Osteocyte (in vitro differentiated cells): ENCODE measurements at regions not wholly inside any gene's neighbourhood (a gene's known extent, or its start where the extent isn't known, plus 50 kb on each side); places are given as distances from the start of the nearest gene placed in this dataset.

ENCODE experiments used
- DNase-seq: peaks from one replicate; pipeline ENCODE4 v3.0.0; 2021; ENCODE audit warnings: mixed read lengths; ENCODE audit not compliant: unreplicated experiment; ENCODE audit errors: extremely low spot score
- H3K27ac Mint-ChIP-seq: one replicate; pipeline ENCODE4 v1.8.0; 2021; ENCODE audit warnings: mild to moderate bottlenecking, mixed read lengths; ENCODE audit not compliant: unreplicated experiment
- H3K27me3 Mint-ChIP-seq: one replicate; pipeline ENCODE4 v1.8.0; 2021; ENCODE audit warnings: mixed read lengths; ENCODE audit not compliant: unreplicated experiment
- H3K36me3 Mint-ChIP-seq: one replicate; pipeline ENCODE4 v1.8.0; 2021; ENCODE audit warnings: mixed read lengths; ENCODE audit not compliant: unreplicated experiment
- H3K4me1 Mint-ChIP-seq: one replicate; pipeline ENCODE4 v1.8.0; 2021; ENCODE audit warnings: mixed read lengths; ENCODE audit not compliant: unreplicated experiment
- H3K4me3 Mint-ChIP-seq: one replicate; pipeline ENCODE4 v1.8.0; 2021; ENCODE audit warnings: mild to moderate bottlenecking, moderate library complexity, mixed read lengths; ENCODE audit not compliant: unreplicated experiment
- H3K9me3 Mint-ChIP-seq: one replicate; pipeline ENCODE4 v1.8.0; 2021; ENCODE audit warnings: mixed read lengths; ENCODE audit not compliant: unreplicated experiment
- TF ChIP-seq, protein P1 (sequence below): fragments of 200-600 bp; sonication (generic); IDR thresholded peaks from 2 replicates; pipeline ENCODE4 v1.5.0; 2021; ENCODE audit warnings: antibody characterized with exemption, mild to moderate bottlenecking, moderate library complexity

DNA sequence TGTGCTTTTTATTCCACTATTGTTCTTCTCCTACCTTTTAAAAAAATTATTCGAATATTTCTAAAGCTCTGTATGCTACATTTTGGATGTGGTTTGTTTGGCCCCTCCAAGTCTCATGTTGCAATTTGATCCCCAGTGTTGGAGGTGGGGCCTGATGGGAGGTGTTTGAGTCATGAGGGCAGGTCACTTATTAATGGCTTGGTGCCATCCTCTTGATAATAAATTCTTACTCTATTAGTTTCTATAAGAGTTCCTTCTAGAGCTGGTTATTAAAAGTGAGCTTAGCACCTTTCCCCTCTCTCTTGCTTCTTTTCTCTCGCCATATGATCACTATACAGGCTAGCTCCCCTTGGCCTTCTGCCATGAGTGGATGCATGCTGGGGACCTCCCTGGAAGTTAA, 445.6 kb upstream of the PDE3A start:
- Mint-ChIP-seq H3K4me3 (no peak overlapping the region), H3K9me3 (peaks cover 6% of the 10 kb centered on the region), H3K27me3 (no peaks in the 10 kb centered on the region), H3K36me3 (peaks cover 2% of the 10 kb centered on the region), H3K4me1 (peaks cover 22% of the 10 kb centered on the region), H3K27ac (no peak overlapping the region)
- TF ChIP-seq, protein P1, sequence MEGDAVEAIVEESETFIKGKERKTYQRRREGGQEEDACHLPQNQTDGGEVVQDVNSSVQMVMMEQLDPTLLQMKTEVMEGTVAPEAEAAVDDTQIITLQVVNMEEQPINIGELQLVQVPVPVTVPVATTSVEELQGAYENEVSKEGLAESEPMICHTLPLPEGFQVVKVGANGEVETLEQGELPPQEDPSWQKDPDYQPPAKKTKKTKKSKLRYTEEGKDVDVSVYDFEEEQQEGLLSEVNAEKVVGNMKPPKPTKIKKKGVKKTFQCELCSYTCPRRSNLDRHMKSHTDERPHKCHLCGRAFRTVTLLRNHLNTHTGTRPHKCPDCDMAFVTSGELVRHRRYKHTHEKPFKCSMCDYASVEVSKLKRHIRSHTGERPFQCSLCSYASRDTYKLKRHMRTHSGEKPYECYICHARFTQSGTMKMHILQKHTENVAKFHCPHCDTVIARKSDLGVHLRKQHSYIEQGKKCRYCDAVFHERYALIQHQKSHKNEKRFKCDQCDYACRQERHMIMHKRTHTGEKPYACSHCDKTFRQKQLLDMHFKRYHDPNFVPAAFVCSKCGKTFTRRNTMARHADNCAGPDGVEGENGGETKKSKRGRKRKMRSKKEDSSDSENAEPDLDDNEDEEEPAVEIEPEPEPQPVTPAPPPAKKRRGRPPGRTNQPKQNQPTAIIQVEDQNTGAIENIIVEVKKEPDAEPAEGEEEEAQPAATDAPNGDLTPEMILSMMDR, result no peak
- DNase-seq, result no peak

DNA sequence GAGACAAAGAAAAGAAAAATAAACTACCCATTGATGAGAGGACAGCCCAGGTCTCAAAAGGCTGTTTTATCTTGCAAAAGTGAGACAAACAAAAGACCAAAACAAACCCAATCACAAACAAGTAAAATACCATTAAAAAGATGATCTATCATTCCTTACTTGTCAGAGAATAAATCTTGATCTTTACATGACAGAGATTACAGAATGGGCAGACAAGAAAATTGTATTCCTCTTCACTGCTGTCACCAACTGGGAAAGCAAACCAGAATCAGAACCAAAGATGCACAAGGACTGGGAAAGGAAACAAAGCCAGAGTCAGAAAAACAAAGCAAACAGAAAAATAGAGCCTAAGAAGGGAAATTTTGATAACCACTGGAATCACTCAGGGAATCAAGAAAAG, 444.0 kb upstream of the PDE3A start:
- no peak overlapping the region for H3K4me3 Mint-ChIP-seq
- H3K4me1 Mint-ChIP-seq, result peaks cover 22% of the 10 kb centered on the region
- H3K27me3 Mint-ChIP-seq, result no peaks in the 10 kb centered on the region
- H3K27ac Mint-ChIP-seq, result no peak overlapping the region
- peaks cover 6% of the 10 kb centered on the region for H3K9me3 Mint-ChIP-seq
- TF ChIP-seq, protein P1, result no peak
- H3K36me3 Mint-ChIP-seq, result peaks cover 5% of the 10 kb centered on the region
- DNase-seq, result no peak

DNA sequence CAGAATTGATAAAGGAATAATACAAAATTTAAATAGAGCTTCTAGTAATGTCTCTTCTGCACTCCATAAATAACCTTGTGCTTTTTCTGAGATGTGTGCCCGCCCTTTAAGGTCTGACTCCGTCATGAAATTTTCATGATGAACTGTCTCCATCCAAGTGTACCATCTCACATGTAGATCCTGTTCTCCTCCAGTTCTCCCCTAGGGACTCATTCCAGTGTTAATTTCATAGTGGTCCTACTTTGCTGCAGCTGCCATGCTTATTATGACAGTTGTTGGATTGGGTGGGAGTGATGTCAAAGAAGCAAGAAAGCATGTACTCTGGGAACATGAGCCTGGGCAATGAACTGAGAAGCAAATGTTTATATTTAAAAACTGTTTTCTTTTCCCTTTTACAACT, 442.5 kb upstream of the PDE3A start:
- Mint-ChIP-seq H3K4me1 (peaks cover 18% of the 10 kb centered on the region), H3K4me3 (no peak overlapping the region), H3K27ac (no peak overlapping the region), H3K9me3 (peaks cover 6% of the 10 kb centered on the region), H3K27me3 (no peaks in the 10 kb centered on the region), H3K36me3 (peaks cover 5% of the 10 kb centered on the region)
- TF ChIP-seq, protein P1, result no peak
- DNase-seq, result no peak

DNA sequence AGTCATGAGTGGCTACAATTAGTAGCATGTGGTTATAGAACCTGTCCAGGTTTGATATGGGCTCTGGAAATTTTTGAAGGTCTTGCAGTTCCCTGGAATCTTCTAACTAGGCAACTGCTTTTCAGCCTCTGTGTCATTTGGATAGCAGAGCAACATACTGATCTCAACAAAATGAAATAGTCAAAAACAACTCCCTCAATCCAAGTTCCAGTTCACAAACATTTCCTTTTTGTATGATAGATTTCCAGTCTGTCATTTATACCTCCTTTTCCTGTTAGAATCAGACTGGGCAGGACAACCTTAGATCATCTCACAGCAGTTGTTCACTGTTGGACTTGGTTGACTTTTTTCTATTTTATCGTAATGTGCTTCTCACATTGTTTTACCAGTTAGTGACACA, 442.1 kb upstream of the PDE3A start:
- H3K9me3 Mint-ChIP-seq, result peaks cover 6% of the 10 kb centered on the region
- H3K27ac Mint-ChIP-seq, result no peak overlapping the region
- DNase-seq, result no peak
- TF ChIP-seq, protein P1, result no peak
- H3K27me3 Mint-ChIP-seq, result no peaks in the 10 kb centered on the region
- no peak overlapping the region for H3K4me3 Mint-ChIP-seq
- H3K36me3 Mint-ChIP-seq, result peaks cover 5% of the 10 kb centered on the region
- peaks cover 18% of the 10 kb centered on the region for H3K4me1 Mint-ChIP-seq

DNA sequence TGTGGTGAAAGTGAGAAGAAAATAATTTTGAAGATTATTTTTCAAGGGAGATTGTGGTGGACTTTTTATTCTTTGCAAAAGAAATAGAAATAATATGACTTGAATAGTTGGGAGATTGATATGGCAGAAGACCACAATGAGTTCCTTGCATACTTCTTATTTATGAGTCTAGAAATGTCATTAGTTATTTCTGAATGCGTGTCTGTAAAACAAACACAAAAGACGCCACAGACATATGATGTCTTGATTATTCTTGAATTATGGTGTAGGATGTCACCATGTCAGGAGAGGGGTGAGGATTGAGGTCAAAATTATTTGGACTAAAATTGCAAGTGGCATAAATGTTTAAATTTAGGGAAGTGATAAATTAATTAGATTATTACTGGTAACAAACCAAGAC, 440.7 kb upstream of the PDE3A start:
- Mint-ChIP-seq H3K4me1 (peaks cover 21% of the 10 kb centered on the region), H3K36me3 (peaks cover 3% of the 10 kb centered on the region), H3K4me3 (no peak overlapping the region), H3K27me3 (no peaks in the 10 kb centered on the region), H3K9me3 (peaks cover 4% of the 10 kb centered on the region), H3K27ac (no peak overlapping the region)
- TF ChIP-seq, protein P1, result no peak
- DNase-seq, result no peak
